ENCODE measurements at regions not wholly inside any gene's neighbourhood (a gene's known extent, or its start where the extent isn't known, plus 50 kb on each side); places are given as distances from the start of the nearest gene placed in this dataset.

- Histone ChIP-seq H3K27ac (ENCODE audit: control insufficient read depth, insufficient read depth) (no peak overlapping the region), H3K79me2 (ENCODE audit: control insufficient read depth, insufficient read depth, low read length) (no peaks in the 10 kb centered on the region), H3K9me3 (replicated peaks; ENCODE audit: control insufficient read depth, insufficient read depth, low read length) (no peaks in the 10 kb centered on the region), H3K27me3 (replicated peaks in 1 of 2; ENCODE audit: control insufficient read depth in 2 of 2, insufficient read depth in 2 of 2, low read length in 1 of 2) (no peaks in the 10 kb centered on the region), H3K4me2 (ENCODE audit: control insufficient read depth, insufficient read depth) (no peak overlapping the region), H3K9ac (ENCODE audit: control insufficient read depth, insufficient read depth, low read length) (no peak overlapping the region), H4K20me1 (ENCODE audit: control insufficient read depth, insufficient read depth) (no peaks in the 10 kb centered on the region), H2AFZ (ENCODE audit: control insufficient read depth, low read depth, low read length) (no peak overlapping the region), H3K4me3 (no peak overlapping the region), H3K36me3 (ENCODE audit: control insufficient read depth in 2 of 2, insufficient read depth in 2 of 2, low read length in 1 of 2) (no peaks in the 10 kb centered on the region), H3K4me1 (ENCODE audit: control insufficient read depth, insufficient read depth, low read length) (peaks cover 22% of the 10 kb centered on the region)
- CTCF ChIA-PET, result no interaction called here
- ATAC-seq (peak; percentile 49), DNase-seq (ENCODE audit: low read depth, low spot score) (no peak), FAIRE-seq (no peak)
- RAD21 ChIA-PET (ENCODE audit: unreplicated experiment), result no interaction called here
- TF ChIP-seq RUNX3 (IDR thresholded peaks at IDR 0.05; ENCODE audit: low read length), result no peak
- no peak for TF ChIP-seq HDAC2 (IDR thresholded peaks at IDR 0.05)
- TF ChIP-seq IKZF1 (conservative IDR thresholded peaks at IDR 0.05), result no peak
- TF ChIP-seq NKRF (conservative IDR thresholded peaks at IDR 0.05), result no peak
- no peak for TF ChIP-seq SMC3 (IDR thresholded peaks at IDR 0.05; ENCODE audit: borderline replicate concordance, low read length)
- no peak for TF ChIP-seq ZNF622 (IDR thresholded peaks at IDR 0.05)
- POLR2A ChIA-PET, result no interaction called here
- no TSS peak for BruUV-seq (replicated peaks)
- SMC1A ChIA-PET (ENCODE audit: uncharacterized antibody, unreplicated experiment), result interaction anchor here (0.6 to 1.0 kb wide), 2 partner anchors 57 to 312 kb away, joined by 3 read pairs; no protein-coding TSS in a partner anchor
- in situ Hi-C loops (cut with MboI), result no loop called here
- intact Hi-C loops (cut with micrococcal nuclease; ENCODE audit: unreplicated experiment), result loop anchor here (5.0 to 10.0 kb wide), 4 partner anchors 278 to 575 kb away; no protein-coding TSS in a partner anchor
- 32% methylated on average over 1 of the region's 1 CpG for WGBS (ENCODE audit: insufficient coverage, insufficient replicate concordance, low lambda C conversion rate, missing lambda C conversion rate)
These were observed 172.9 kb upstream of the PRICKLE1 start for GRCh38 chr12:42762395-42762925.

All from GM12878 (cell line).